ENCODE measurements at regions not wholly inside any gene's neighbourhood (a gene's known extent, or its start where the extent isn't known, plus 50 kb on each side); places are given as distances from the start of the nearest gene placed in this dataset.

DNA sequence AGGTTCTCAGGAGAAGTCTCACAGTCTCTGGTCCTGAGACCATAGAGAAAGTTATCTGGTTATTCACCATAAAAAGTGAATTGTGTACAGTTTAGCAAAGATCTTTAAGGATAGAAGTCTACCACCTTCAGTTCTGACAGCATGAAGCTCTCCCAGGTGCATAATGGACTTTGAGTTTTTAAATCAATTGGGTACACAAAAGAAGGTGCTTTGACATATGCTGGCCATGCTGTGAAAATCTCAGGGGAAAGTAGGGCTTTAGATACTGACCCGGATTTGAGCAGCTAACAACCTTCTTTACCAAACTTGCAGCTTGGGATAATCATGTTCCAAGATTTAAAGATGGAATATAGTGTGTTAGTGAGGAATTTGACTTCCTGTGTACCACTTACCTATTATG is 264.2 kb downstream of the ZSWIM6 start:
- no peak for DNase-seq

DNA sequence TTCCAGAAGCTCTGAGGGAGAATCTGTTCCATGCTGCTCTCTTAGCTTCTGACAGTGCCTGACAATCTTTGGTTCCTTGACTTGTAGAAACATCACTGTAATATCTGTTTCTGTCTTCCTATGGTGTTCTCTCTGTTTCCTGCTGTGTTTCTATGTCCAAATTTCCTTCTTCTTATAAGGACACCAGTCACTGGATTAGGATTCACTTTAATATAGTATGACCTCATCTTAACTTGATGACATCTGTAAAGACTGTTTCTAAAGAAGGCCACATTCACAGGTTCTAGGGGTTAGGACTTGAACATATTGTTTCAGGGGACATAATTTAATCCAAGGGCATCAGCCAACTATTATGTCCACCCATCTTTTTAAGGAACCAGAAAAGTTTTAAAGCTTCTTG is 265.6 kb downstream of the ZSWIM6 start:
- no peak for DNase-seq

DNA sequence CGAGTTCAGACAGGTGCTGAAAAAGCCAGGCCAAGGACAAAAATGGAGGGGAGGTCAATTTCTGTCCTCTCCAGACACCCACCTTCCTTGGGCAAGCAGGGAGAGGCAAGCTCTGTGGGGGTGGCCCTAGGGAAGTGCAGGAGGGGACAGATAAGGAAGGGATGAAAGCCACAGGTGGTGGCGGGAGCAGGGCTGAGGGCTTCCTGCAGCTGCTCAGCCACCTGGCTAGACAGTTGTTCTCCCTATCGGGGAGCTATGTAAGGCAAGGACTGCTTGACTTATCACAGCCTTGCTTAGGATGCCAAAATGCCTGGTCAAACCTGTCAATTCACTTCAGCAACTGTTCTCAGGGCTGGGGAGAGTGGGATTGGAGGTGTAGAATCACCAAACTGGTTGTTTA is 266.1 kb downstream of the ZSWIM6 start:
- no peak for DNase-seq

DNA sequence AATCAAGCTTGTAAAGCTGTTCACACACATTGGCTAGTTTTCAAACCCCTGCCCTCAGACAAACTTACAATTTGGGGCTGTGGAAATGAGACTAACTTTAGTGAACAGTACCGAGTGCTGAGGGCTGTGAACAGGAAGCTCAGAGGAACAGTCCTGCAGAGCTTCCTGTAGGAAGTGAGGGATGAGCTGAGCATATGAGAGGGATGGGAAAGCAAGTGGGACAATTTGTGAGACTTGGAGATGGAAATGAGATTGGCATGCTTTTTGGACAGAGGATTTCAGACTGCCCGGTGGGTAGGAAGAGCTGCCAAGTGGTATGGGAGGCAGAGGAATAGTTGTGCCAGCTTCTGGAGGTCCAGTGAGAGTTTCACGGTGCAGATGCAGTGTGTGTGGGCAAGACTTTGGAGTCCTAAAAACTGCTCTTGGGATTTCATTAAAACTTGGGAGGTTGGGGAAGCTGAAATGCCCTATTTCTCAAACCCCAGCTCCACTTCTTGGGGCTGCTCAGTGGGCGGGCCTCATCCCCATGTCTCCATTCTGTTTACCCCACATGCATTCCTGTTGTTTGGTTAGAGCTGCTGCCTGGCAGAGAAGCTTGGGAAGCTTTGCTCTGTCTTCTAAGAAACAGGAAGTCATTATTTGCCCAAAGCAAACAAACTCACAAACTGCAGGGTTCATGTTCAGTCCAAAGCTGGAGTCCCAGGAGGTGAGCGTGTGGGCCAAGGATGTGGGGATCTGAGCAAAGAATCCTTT is 267.5 kb downstream of the ZSWIM6 start:
- peak; percentile 55 for DNase-seq

DNA sequence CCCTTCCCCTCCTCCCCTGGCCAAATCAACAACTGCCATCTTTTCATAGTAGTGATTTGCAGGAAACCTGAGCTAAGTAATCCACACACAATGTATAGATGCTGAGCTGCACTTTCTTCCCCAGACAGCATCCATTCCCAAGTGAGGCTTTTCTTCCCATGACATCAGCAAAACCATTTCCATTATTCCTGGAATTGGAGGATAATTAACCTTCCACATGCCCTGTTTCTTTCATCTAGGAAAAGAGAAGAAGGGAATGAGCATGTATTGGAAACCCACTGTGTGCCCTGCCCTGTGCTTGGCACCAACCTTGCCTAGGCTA is 268.0 kb downstream of the ZSWIM6 start:
- DNase-seq = no peak

DNA sequence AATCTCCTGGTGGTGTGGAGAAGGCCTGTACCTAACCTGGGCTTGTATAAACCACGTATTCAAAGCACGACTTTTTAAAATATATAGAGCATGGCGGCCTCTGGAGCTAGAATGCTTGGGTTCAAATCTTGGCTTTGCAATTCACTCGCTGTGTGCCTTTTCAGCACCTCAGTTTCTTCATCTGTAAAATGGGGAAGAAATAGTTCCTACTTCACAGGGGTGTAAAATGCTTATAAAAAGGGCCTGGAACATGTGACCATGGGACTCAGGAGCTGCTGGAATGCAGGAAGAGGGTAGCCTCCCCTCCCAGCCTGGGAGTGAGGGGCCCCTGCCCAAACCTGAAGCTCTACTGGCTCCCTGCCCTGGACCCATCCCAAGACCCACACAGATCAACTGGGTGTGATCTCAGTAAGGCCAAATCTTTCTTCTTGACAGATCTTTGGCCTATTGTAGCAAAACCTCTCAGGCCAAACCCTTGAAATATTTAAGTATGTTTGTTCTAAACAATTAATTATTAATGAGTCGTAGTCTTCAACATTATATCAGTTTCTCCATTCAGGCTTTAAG is 269.0 kb downstream of the ZSWIM6 start:
- no peak for DNase-seq

DNA sequence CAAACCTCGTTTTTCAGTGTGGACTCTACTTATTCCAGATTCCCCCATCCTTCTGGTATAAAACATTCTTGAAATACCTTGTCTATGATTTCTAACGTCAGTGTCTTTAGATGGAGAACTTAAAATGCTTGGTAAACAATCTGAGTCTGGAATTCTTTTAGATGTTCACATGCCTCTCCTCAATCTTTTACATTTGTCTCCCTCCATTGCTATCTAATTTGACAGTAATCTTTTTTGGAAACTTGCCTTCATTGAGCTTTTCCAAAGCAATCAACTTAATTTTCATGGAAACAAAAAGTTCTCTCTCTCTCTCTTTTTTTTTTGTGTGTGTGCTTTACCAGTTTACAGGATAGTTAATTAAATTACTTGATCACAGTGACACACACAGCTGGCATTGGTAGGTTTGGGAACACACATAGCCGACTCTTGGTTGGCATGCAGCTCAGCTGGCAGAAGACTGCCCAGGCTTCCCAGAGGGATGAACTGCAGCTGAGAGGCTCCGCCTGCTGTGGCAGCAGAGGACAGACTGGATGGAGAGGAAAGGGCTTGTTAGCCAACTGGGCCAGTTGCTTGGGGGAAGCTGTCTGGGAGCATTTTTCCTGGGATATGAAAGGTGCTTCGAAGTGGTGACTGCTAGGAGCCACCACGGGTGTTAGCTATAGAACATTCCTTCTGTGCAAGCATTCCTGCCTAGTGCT is 271.3 kb downstream of the ZSWIM6 start:
- DNase-seq = no peak

DNA sequence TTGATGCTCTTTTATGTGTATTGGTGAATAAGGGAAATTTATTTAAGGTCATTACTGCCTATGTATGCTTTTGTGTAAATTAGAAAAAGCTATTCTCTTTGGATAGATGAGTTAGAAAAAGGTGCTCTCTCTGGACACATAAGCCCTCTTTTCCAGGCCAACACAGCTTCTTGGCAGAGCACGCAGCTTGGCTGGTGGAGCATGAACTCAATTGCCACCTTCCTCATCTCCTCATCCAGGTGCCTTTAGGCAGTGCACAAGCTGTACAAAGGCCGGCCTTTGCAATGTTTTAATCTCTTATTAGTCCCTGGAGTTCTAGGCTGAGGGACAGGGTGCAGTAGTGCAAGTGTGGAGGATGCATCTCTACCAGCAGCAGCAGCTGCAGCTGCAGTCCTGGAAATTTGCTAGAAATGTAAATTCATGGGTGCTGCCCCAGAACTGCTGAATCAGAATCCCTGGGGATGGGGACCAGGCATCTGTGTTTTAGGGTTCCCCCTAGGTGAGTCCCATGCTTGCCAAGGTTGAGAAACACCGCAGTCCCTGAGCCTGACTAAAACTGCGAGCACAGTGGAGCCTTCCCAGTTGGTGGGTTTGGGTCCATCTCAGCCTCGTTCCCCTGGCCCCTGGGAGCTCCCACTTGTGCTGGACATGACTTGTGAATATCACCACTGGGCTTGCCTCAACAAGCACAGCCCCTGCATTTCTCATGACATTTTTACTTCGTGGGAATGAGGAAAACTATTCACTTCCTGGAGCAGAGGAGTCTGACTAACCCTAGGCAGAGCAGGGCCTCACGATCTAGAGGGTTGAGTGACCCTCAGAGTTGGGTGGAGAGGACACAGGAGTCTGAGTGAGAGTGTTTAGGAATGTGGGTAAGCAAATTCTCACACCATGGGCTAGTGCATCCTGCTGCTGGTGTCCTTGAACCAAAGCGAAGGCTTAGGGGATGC is 272.3 kb downstream of the ZSWIM6 start:
- no peak for DNase-seq

DNA sequence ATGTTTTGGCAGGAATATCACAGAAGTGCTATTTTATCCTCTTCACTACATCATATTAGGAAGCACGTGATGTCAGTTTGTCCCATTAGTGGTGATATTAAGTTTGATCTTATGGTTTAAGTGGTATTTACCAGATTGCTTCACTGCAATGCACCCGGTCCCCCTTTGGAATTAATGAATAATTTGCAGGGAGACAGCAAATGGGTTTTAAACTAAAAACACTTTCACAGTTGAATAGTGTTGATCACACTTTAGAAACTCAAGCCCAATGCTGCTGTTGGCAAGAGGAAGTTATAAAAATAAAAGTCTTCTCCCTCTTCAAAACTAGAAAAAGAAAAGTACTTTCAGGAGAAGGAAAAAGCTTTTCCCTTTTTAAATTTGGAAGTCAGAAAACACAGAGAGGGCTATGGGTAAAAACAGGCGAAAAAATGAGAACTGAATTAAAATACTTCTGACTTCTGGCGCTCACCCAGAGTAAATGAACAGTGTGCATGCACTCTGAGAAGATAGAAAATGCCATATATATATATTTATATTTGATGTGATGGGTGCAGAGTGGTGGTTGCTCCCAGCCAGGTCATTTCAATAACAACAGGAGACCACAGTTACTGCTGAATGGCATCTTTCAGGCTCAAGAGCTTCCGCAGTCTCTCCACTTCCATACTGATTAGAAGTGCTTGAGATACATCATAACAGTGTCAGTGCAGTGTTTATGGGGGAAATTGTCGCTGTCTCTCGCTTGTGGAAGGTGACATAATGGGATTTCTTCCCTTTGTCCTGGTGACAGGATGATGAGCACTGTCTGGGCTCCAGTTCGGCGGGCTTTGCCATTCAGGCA is 278.0 kb downstream of the ZSWIM6 start:
- DNase-seq = no peak

DNA sequence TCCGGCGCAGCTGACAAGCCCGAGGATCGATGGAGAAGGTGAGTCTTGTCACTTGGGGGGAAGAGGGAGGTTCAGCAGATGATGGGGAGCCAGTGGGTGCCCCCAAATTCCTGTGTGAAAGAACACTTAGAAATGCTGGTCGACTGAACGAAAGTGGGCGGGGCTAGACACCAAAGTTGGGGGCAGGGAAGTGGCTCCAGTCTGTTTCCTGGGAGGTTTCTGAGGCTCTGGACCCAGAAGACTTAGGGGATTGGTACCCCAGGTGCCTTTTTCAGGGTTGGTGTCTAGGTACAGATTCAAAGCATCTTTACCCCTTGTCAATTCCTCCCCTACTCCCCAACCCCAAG is 278.6 kb downstream of the ZSWIM6 start:
- no peak for DNase-seq

DNA sequence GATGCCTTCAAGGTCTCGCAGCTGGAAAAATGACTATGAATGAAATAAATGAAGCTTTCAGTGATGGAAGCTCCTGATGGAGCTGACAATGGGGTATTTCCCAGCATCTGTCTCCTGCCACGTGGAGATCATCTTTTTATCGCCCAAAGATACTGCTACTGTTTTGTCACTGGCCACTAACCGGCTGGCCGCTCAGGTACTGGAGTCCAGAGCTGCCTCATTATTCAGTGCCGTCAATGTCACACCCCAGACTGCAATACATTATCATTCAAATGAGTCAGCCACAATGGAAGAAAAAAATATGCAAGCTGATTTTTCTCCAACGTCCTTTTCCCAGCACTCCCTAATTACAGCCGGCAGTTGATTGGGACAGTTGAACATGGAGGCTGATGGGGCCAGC is 280.4 kb downstream of the ZSWIM6 start:
- DNase-seq = no peak

DNA sequence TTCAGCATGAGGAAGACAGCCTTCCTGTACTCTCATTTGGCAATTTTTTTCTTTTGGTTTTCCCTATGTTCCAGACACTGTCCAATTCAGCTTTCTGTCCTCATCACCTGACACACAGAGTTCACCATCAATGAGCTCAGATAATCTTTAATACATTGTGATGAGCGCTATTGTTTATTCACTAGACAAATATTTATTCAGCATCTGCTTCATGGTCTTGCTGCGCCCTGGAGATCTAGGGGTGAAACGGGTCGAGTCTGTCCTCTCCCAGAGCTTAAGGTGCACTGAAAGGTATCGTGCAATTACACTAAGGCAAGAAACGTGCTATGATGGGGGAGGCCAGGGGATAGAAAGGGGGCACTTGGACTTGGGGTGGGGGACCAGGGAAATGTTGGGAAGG is 281.6 kb downstream of the ZSWIM6 start:
- no peak for DNase-seq

DNA sequence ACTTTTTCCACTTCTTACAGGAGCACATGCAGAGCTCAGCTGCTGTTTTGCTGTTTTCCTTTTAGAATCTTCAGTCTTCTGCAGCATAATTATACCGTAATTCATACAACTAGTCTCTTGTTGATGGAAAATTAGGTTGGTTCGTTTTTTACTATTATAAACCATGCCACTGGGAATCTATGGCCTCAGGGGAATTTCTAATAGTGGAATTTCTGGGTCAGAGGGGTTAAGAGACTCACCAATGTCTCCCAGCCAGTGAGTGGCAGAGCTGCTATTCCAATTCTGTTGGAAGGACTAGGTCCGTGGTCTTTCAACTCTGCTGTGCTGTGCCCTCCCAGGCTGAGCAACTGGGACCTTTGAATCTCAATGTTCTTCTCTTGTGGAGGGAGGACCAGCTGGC is 282.5 kb downstream of the ZSWIM6 start:
- DNase-seq = no peak

DNA sequence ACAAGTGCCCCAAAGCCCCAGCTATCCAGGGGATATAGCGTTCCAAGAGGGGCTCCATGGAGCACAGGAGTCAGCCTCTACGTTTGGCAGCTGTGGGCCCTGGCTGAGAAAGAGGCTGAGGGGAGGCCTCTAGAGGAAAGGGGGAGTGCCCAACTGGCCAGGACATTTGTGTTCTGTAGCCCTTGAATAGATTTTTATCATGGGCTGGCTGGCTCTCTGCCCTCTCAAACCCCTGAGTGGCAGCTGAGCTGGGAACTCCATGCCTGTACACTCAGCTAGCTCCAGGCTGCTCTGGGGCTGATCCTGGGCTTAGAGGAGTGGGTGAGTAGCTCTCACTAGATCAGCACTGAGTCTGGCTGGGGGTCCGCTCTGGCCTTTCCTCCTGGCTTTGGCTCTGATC is 285.0 kb downstream of the ZSWIM6 start:
- no peak for DNase-seq

DNA sequence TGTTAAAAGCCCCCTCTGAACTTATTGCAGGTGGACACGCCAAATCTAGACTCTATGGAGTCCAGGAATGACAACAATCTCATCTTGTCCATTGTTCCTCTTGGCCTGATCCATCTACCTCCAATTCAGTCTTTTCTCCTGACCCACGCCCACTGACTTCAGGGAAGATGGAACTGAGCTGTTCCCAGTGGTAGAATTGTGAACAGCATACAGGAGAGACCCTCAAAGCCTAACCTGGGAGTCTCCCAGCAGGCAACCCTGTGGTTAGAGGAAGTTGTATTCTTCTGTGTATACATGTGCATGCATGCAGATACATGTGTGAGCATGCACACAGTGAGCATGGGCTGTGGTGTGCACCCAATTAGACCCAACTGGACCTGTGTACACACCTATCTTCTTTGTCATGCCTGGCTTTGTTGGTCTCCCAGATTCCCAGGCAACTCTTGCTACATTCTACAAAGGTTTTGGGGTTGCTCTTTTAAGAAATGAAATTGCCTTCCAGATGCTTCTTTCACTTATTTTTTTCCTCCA is 286.0 kb downstream of the ZSWIM6 start:
- DNase-seq = no peak

DNA sequence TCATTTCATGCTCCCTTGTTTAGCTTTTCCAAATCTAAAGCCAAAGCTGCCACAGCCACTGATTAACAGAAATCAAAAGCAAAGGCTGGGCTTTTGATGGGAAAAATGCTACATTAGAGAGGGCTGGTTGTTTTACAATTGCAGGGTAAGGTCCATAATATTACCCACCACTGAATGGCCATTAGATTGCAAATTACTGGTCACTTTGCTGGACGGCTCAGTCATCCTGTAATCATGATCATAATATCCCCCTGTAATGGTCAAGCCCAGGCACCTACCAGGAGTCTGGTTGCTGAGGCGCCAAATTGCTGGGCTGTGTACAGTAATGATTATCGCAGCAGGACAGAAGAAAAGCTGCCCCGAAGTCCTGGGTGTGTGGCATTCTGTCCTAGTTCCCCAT is 286.5 kb downstream of the ZSWIM6 start:
- DNase-seq = no peak

DNA sequence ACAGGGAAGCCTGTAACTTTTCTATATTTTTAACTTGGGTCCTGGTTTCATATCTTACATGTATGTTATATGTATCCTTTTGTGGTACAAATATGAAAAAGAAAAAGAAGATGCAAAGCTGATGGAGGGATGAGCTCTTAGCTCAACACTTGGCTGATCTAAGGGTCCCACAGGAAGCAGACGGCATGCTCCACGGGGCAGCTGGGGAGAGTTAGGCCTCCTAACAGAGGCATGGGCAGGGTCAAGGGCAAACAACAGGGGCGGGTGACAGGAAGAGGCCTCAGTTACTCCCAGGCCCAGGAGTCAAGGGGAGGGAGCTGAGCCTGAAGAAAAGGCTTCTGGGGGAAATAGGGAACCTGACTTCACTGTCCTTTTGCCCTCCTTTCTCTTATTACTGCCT is 287.2 kb downstream of the ZSWIM6 start:
- DNase-seq = no peak

DNA sequence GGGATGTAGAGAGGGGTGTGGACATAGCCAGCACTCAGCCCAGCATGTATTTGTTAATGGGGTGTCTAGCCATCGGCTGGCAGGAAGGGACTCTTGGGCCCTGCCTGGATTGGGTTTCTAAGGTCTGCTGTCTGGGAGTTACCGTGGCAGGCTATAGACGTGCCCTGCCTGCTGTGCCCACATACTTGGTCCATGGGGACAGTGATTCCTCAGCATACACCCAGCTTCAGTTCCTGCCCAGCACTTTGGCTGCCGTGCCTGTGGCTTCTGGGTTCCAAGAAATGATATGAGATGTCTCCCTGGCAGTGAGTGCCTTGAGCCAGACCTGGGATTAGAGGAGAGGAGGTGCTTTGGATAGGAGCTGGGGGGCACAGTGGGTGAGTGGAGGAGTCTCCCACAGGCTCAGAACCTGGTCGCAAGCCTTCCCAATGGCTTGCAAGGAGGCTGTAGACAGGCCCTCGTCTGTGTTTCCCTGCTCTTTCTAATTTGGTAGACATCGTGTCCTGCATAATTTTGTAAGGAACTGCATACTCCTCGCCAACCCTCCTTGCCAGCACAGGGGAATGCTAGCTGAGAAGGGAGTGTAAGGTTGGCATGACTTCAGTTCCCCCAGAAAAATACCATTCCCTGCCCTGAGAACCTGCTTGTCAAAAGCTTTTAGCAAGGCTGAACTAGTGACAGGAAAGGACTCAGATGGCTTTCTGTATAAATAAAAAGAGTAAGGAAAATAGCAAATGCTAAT is 287.9 kb downstream of the ZSWIM6 start:
- no peak for DNase-seq

DNA sequence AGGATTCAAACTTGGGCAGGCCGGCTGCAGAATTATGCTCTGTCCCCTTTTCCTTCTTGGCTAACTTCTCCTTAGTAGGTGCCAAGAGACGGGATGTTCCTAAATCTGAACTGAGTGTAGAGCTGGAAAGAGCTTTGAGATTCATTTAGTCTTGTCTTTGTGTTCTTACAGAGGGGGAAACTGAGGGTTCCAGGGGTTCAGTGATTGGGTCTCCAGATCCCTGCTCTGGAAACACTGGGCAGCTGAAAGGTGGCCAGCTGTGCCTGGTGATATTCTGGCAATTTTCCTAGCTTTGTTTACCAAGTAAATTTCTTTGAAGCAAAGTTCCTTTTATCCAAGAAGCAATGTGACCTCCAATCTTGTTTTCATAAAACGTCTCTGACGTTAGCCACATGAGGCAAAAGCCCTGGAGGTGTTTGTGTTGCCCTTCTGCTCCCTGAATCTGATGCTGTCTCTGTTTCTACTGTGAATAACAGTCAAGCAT is 288.7 kb downstream of the ZSWIM6 start:
- peak; percentile 31 for DNase-seq

DNA sequence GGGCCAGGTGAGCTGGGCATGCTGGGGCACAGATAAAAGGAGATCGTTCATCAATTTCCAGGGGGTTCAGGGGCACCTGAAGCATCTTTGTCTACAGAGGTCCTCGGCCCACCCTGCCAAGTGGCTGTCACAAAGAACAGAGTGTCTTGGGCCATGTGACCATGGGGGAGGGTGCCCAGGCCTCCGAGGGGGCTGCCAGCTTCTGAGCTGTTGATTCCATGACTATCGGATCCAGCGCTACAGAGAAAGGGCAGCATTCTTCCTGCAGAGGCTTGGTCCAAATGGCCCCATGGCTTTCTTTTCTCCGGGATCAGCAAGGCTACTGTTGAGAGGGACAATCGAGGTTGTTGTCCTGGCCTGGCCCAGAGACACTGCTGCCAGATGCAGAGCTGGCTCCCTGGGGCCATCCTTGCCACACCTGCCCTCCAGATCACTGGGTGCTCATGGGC is 289.2 kb downstream of the ZSWIM6 start:
- no peak for DNase-seq

DNA sequence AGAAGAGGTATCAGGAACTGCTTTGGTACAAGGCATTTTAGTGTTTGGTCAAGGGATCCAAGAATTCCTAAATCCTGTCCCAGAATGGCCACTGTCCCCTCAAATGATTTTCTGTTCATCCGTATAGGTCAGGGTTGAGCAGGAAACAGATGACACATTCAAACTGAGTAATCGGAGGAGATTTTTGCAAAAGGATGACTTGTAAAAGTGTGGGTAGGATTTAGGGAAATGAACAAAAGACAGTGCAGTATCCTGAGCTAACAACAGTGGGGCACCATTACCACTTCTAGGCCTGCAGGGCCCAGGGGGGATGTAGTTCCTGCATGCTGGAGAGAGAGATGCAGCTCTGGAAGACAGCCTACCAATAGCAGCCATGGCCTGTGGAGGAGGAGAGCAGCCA is 290.1 kb downstream of the ZSWIM6 start:
- DNase-seq = no peak

Measured in COR-L47 (cell line).